BE2C (cell line): ENCODE measurements at regions not wholly inside any gene's neighbourhood (a gene's known extent, or its start where the extent isn't known, plus 50 kb on each side); places are given as distances from the start of the nearest gene placed in this dataset.

Experiments
- DNase-seq: peaks from one replicate; pipeline ENCODE4 v3.0.0-alpha.2; 2020
- H3K27me3 ChIP-seq: fragments of 250-450 bp; sonication (Bioruptor Pico); 2 replicates; pipeline ENCODE4 v1.5.1; 2020; ENCODE audit warnings: mild to moderate bottlenecking
- H3K36me3 ChIP-seq: fragments of 250-450 bp; sonication (Bioruptor Pico); 2 replicates; pipeline ENCODE4 v1.5.1; 2020; ENCODE audit warnings: mild to moderate bottlenecking
- H3K4me1 ChIP-seq: fragments of 250-450 bp; sonication (Bioruptor Pico); 2 replicates; pipeline ENCODE4 v1.5.1; 2020
- H3K4me3 ChIP-seq: 2 replicates; pipeline ENCODE4 v1.5.1; 2011; ENCODE audit warnings: low read depth, low read length
- H3K9me3 ChIP-seq: fragments of 250-450 bp; sonication (Bioruptor Pico); 2 replicates; pipeline ENCODE4 v1.5.1; 2020
- TF ChIP-seq, protein P1 (sequence below): IDR thresholded peaks from 2 replicates; pipeline ENCODE4 v1.5.1; 2012; ENCODE audit warnings: mild to moderate bottlenecking, low read depth, low read length

DNA sequence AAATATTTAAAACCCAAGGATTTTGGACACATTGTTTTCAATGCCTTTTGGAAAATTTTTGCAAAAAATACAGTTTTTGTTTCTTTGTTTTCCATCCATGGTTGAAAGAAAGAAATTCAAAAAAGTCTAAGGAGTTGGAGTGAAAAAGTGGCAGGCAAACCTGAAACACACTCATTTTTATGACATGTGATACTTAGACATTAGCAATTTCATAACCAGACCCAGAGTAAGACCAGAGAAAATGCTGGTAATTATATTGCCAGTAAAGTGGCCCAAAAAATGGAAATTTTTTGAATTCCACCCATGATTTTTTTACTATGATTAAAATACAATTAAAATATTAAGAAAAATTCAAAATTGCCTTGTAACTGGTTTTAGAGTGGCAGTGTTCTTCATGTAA is 128.2 kb downstream of the SLC17A6 start:
- no peaks in the 10 kb centered on the region for H3K27me3 ChIP-seq
- H3K36me3 ChIP-seq, result no peaks in the 10 kb centered on the region
- H3K4me1 ChIP-seq, result no peaks in the 10 kb centered on the region
- no peak for DNase-seq
- TF ChIP-seq, protein P1, sequence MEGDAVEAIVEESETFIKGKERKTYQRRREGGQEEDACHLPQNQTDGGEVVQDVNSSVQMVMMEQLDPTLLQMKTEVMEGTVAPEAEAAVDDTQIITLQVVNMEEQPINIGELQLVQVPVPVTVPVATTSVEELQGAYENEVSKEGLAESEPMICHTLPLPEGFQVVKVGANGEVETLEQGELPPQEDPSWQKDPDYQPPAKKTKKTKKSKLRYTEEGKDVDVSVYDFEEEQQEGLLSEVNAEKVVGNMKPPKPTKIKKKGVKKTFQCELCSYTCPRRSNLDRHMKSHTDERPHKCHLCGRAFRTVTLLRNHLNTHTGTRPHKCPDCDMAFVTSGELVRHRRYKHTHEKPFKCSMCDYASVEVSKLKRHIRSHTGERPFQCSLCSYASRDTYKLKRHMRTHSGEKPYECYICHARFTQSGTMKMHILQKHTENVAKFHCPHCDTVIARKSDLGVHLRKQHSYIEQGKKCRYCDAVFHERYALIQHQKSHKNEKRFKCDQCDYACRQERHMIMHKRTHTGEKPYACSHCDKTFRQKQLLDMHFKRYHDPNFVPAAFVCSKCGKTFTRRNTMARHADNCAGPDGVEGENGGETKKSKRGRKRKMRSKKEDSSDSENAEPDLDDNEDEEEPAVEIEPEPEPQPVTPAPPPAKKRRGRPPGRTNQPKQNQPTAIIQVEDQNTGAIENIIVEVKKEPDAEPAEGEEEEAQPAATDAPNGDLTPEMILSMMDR, result no peak
- H3K4me3 ChIP-seq, result no peak overlapping the region
- H3K9me3 ChIP-seq, result no peaks in the 10 kb centered on the region

DNA sequence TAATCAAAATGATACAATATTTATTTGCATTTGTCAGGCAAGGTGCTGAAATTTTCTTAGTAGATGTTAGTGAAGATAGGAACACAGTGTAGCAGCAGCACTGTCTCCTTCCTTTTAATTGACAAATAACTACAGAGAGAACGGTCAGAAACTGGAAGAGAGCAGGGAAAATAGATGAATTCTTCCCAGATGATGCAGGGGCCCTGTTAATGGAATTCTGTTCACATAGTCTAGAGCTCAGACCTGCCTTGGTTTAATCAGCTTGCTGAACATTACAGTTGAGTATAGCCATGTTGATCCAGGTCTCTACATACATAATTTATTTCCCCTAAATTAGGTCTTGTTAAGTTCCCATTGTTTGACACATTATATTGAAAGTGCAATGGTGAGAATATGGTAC is 127.4 kb downstream of the SLC17A6 start:
- H3K4me3 ChIP-seq, result no peak overlapping the region
- H3K36me3 ChIP-seq, result no peaks in the 10 kb centered on the region
- DNase-seq, result no peak
- TF ChIP-seq, protein P1, result no peak
- no peaks in the 10 kb centered on the region for H3K4me1 ChIP-seq
- H3K9me3 ChIP-seq, result no peaks in the 10 kb centered on the region
- H3K27me3 ChIP-seq, result no peaks in the 10 kb centered on the region

DNA sequence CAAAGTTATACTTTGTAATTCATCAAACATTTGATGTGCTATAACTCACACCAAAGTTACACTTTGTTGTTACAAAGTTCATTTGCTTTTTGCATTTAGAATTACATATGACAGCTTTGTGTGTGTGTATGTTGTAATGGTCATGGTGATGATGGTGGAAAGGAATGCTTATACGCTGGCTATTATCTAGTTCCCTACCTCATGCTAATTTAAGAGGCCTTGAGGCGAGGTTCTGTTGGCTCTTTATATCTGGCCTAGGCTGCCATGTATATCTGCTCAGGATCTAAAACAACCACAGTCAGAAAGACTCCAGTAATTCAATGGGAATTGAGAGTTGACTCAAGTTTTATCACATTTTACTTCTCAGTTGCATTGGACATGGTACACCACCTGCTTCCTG is 123.4 kb downstream of the SLC17A6 start:
- Histone ChIP-seq H3K4me3 (no peak overlapping the region), H3K4me1 (no peaks in the 10 kb centered on the region), H3K27me3 (no peaks in the 10 kb centered on the region), H3K9me3 (no peaks in the 10 kb centered on the region), H3K36me3 (no peaks in the 10 kb centered on the region)
- DNase-seq, result no peak
- TF ChIP-seq, protein P1, result no peak

DNA sequence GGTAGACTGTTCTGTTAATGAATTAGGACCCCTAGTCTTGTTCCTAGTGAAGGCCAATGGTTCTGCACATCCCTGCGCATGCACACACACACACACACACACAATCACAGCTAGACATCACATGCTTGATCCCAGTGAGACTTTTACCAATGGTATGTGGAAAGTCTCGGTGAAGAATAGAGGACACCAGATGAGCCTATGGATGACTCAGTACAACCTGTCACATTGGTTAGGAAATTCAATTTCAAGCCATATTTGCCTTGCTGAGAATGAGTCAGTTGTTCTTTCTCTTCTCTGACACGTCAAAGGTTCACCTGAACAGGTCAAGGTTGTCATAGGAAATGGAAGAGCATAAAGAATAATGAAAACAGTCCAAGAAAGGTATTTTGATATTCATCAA is 122.0 kb downstream of the SLC17A6 start:
- H3K4me3 ChIP-seq, result no peak overlapping the region
- TF ChIP-seq, protein P1, result no peak
- no peaks in the 10 kb centered on the region for H3K27me3 ChIP-seq
- no peaks in the 10 kb centered on the region for H3K4me1 ChIP-seq
- no peak for DNase-seq
- no peaks in the 10 kb centered on the region for H3K36me3 ChIP-seq
- H3K9me3 ChIP-seq, result no peaks in the 10 kb centered on the region

DNA sequence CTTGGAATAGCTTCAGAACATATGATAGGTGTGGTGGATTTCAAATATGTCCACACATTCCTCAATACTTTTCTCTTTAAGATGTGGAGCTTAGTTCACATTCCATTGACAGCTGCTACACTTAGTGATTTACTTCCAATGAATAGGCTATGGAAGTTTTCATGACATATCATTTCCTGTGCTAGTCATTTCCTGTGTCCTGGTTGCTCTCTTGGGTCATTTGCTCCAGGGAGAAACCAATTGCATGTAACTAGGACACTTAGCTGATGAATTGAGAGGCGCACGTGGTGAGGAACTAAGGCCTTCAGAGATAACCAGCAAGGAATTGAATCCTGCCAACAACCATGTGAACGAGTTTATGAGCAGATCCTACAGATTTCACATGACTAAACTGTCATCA is 120.9 kb downstream of the SLC17A6 start:
- Histone ChIP-seq H3K36me3 (no peaks in the 10 kb centered on the region), H3K27me3 (no peaks in the 10 kb centered on the region), H3K4me3 (no peak overlapping the region), H3K4me1 (no peaks in the 10 kb centered on the region), H3K9me3 (no peaks in the 10 kb centered on the region)
- no peak for DNase-seq
- TF ChIP-seq, protein P1, result no peak

DNA sequence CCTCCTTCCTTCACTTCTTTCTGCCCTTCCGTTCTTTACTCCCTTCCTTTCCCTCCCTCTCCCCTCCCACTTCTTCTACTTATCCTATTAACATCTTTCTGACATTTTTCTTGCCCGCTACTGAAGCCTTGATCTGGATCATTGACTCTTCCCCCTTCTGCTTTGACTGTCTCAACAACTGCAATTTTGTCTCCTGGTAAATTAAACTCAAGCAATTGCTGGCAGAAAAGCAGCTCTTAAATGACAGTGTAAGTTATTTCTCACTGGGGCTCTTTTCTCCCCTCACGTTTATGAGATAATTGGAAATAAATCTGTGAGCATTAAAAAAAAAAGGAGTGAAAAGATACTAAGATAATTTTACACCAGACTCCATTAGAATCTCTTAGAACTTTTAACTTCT is 120.0 kb downstream of the SLC17A6 start:
- TF ChIP-seq, protein P1, result no peak
- Histone ChIP-seq H3K36me3 (no peaks in the 10 kb centered on the region), H3K27me3 (no peaks in the 10 kb centered on the region), H3K4me3 (no peak overlapping the region), H3K9me3 (no peaks in the 10 kb centered on the region), H3K4me1 (no peaks in the 10 kb centered on the region)
- no peak for DNase-seq
